GM23338 (cell line): ENCODE measurements at regions not wholly inside any gene's neighbourhood (a gene's known extent, or its start where the extent isn't known, plus 50 kb on each side); places are given as distances from the start of the nearest gene placed in this dataset.

ENCODE experiments used
- ATAC-seq: fragments of 200-7000 bp; cut with Tn5 transposase; 3 replicates; pipeline ENCODE4 v1.9.1; 2020
- DNase-seq: peaks from one replicate; pipeline ENCODE4 v3.0.0-alpha.2; 2015; ENCODE audit warnings: low spot score
- H2AFZ ChIP-seq: fragments of 200-600 bp; sonication (generic); 2 replicates; pipeline ENCODE4 v1.8.0; 2016; ENCODE audit warnings: antibody characterized with exemption, mild to moderate bottlenecking, moderate library complexity
- H3F3A ChIP-seq: fragments of 200-600 bp; sonication (generic); replicated peaks from 2 replicates; pipeline ENCODE4 v1.8.0; 2017; ENCODE audit warnings: antibody characterized with exemption, mixed run types, low read depth
- H3K27ac ChIP-seq: fragments of 200-600 bp; sonication (generic); 2 replicates; pipeline ENCODE4 v1.6.1; 2016; ENCODE audit warnings: low read depth
- H3K27me3 ChIP-seq: fragments of 200-600 bp; sonication (generic); 2 replicates; pipeline ENCODE4 v1.8.0; 2016; ENCODE audit warnings: mild to moderate bottlenecking, mixed run types, moderate library complexity; ENCODE audit not compliant: insufficient read depth
- H3K36me3 ChIP-seq: fragments of 200-600 bp; sonication (generic); 2 replicates; pipeline ENCODE4 v1.8.0; 2016; ENCODE audit warnings: mild to moderate bottlenecking; ENCODE audit not compliant: insufficient read depth
- H3K4me1 ChIP-seq: fragments of 200-600 bp; sonication (generic); 2 replicates; pipeline ENCODE4 v1.8.0; 2016; ENCODE audit warnings: mild to moderate bottlenecking, moderate library complexity; ENCODE audit not compliant: insufficient read depth
- H3K4me2 ChIP-seq: fragments of 200-600 bp; sonication (generic); 2 replicates; pipeline ENCODE4 v1.7.1; 2017; ENCODE audit warnings: mixed run types
- H3K4me3 ChIP-seq: fragments of 200-600 bp; sonication (generic); 2 replicates; pipeline ENCODE4 v1.6.1; 2016; ENCODE audit warnings: mixed run types
- H3K79me2 ChIP-seq: fragments of 200-600 bp; sonication (generic); replicated peaks from 2 replicates; pipeline ENCODE4 v1.8.0; 2017; ENCODE audit warnings: mild to moderate bottlenecking; ENCODE audit not compliant: insufficient read depth
- H3K9me2 ChIP-seq: fragments of 200-600 bp; sonication (generic); 2 replicates; pipeline ENCODE4 v1.8.0; 2017; ENCODE audit not compliant: insufficient read depth
- H4K20me1 ChIP-seq: fragments of 200-600 bp; sonication (generic); replicated peaks from 2 replicates; pipeline ENCODE4 v1.8.0; 2017; ENCODE audit warnings: mild to moderate bottlenecking; ENCODE audit not compliant: insufficient read depth
- H3K27ac Mint-ChIP-seq: 2 replicates; pipeline ENCODE4 v1.8.0; 2020; ENCODE audit warnings: inconsistent platforms, mild to moderate bottlenecking, moderate library complexity, mixed read lengths
- H3K27me3 Mint-ChIP-seq: 3 replicates; pipeline ENCODE4 v1.8.0; 2022; ENCODE audit warnings: low read depth, mild to moderate bottlenecking, moderate library complexity, mixed read lengths, inconsistent platforms; ENCODE audit not compliant: insufficient read depth, poor library complexity
- H3K36me3 Mint-ChIP-seq: 3 replicates; pipeline ENCODE4 v1.8.0; 2021; ENCODE audit warnings: low read depth, mild to moderate bottlenecking, inconsistent platforms, moderate library complexity, mixed read lengths
- H3K4me1 Mint-ChIP-seq: 3 replicates; pipeline ENCODE4 v1.8.0; 2020; ENCODE audit warnings: mild to moderate bottlenecking, inconsistent platforms, mixed read lengths
- H3K4me3 Mint-ChIP-seq: 3 replicates; pipeline ENCODE4 v1.8.0; 2021; ENCODE audit warnings: moderate library complexity, mild to moderate bottlenecking, inconsistent platforms, mixed read lengths
- H3K9me3 Mint-ChIP-seq: 3 replicates; pipeline ENCODE4 v1.8.0; 2020; ENCODE audit warnings: moderate library complexity, mild to moderate bottlenecking, inconsistent platforms, mixed read lengths
- CTCF ChIP-seq, 2 experiments: fragments of 200-600 bp in 1 of 2; sonication (generic) in 1 of 2; conservative IDR thresholded peaks; 2 replicates each; pipeline versions ENCODE4 v1.5.1 to v1.6.1; 2016 to 2017; ENCODE audit warnings: antibody characterized with exemption in 2 of 2, low read depth in 2 of 2, mild to moderate bottlenecking in 2 of 2, moderate library complexity in 1 of 2
- ETS1 ChIP-seq: IDR thresholded peaks from 2 replicates; pipeline ENCODE4 v1.6.1; 2016; ENCODE audit warnings: antibody characterized with exemption
- JUNB ChIP-seq: IDR thresholded peaks from one replicate; pipeline ENCODE4 v1.6.1; 2016; ENCODE audit warnings: antibody characterized with exemption; ENCODE audit not compliant: unreplicated experiment
- POLR2AphosphoS5 ChIP-seq: IDR thresholded peaks from 2 replicates; pipeline ENCODE4 v1.6.1; 2016; ENCODE audit warnings: antibody characterized with exemption, low read depth
- STAT1 ChIP-seq: IDR thresholded peaks from one replicate; pipeline ENCODE4 v1.6.1; 2016; ENCODE audit warnings: antibody characterized with exemption; ENCODE audit not compliant: unreplicated experiment

DNA sequence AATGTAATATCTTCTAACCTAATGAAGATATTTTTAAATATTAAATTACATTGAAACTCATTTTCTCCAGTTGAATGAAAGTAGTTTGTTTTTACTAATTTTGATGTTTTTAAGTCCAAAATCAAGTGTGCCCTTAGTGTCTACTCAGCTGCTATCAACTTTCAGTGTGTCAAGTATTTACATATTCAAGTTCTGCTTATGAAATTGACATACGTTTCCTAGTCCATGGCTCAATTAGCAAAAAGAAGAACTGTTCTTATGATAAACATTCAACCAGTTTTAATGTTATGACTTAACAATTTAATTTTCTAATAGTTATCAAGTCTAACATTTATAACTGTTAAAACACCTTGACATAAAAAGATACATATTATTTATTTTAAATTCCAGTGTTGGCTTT is 137.1 kb downstream of the DUSP6 start (continued):
- TF ChIP-seq ETS1 (no peak), STAT1 (no peak)

DNA sequence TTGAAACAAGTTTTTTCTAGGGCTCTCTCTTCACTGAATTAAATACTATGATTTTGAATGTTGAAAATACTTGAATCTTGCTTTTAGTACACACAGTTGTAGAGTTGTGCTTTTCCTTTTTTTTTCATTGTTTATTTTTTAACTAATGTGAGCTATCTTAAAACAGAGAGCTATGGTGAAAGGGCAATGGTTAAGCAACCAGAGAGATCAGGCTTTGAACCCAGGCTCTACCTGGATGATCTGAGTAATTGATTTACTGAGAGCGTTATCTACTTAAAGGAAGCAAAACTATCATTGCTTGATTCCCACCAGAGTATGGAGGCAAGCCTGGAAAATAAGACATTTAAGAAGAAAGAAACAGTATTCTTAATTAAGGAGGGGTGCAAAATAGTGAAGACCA is 138.6 kb downstream of the DUSP6 start:
- no peaks in the 10 kb centered on the region for H3K79me2 ChIP-seq
- H3K4me1 Mint-ChIP-seq, result peaks cover 29% of the 10 kb centered on the region

GRCh38 chr12:89213139-89213538 is 139.2 kb downstream of the DUSP6 start:
- no peaks in the 10 kb centered on the region for H3F3A ChIP-seq
- H3K36me3 ChIP-seq, result no peaks in the 10 kb centered on the region
- Mint-ChIP-seq H3K27me3 (no peaks in the 10 kb centered on the region), H3K9me3 (no peaks in the 10 kb centered on the region), H3K27ac (no peak overlapping the region), H3K4me1 (peaks cover 34% of the 10 kb centered on the region), H3K36me3 (no peaks in the 10 kb centered on the region), H3K4me3 (no peak overlapping the region)
- H3K27ac ChIP-seq, result no peak overlapping the region
- no peaks in the 10 kb centered on the region for H3K9me2 ChIP-seq
- H2AFZ ChIP-seq, result no peak overlapping the region
- TF ChIP-seq CTCF (conservative IDR thresholded peaks at IDR 0.05; ENCODE audit: low read depth in 2 of 2) (no peak), JUNB (no peak)
- H3K4me2 ChIP-seq, result no peak overlapping the region
- no peak for DNase-seq
- no peak for ATAC-seq
- H3K4me3 ChIP-seq, result no peak overlapping the region
- no peaks in the 10 kb centered on the region for H3K27me3 ChIP-seq
- no peaks in the 10 kb centered on the region for H3K79me2 ChIP-seq
- H3K4me1 ChIP-seq, result peaks cover 8% of the 10 kb centered on the region; the same call in 1 of the 2 replicates
- H4K20me1 ChIP-seq, result no peaks in the 10 kb centered on the region

More for the DNA sequence above, 138.6 kb downstream of the DUSP6 start:
- no peak for ATAC-seq
- Mint-ChIP-seq H3K9me3 (no peaks in the 10 kb centered on the region), H3K27me3 (no peaks in the 10 kb centered on the region), H3K36me3 (no peaks in the 10 kb centered on the region), H3K27ac (no peak overlapping the region), H3K4me3 (no peak overlapping the region)
- H4K20me1 ChIP-seq, result no peaks in the 10 kb centered on the region
- H3K4me1 ChIP-seq, result peaks cover 3% of the 10 kb centered on the region; the same call in 1 of the 2 replicates
- H3F3A ChIP-seq, result no peaks in the 10 kb centered on the region
- H3K36me3 ChIP-seq, result no peaks in the 10 kb centered on the region
- H3K27me3 ChIP-seq, result no peaks in the 10 kb centered on the region
- no peak overlapping the region for H2AFZ ChIP-seq
- no peak overlapping the region for H3K4me2 ChIP-seq
- H3K9me2 ChIP-seq, result no peaks in the 10 kb centered on the region
- DNase-seq, result no peak
- no peak overlapping the region for H3K4me3 ChIP-seq
- no peak overlapping the region for H3K27ac ChIP-seq
- TF ChIP-seq POLR2AphosphoS5, result no peak
- TF ChIP-seq CTCF (conservative IDR thresholded peaks at IDR 0.05; ENCODE audit: low read depth in 2 of 2), result no peak
